ENCODE measurements at regions not wholly inside any gene's neighbourhood (a gene's known extent, or its start where the extent isn't known, plus 50 kb on each side); places are given as distances from the start of the nearest gene placed in this dataset.

DNA sequence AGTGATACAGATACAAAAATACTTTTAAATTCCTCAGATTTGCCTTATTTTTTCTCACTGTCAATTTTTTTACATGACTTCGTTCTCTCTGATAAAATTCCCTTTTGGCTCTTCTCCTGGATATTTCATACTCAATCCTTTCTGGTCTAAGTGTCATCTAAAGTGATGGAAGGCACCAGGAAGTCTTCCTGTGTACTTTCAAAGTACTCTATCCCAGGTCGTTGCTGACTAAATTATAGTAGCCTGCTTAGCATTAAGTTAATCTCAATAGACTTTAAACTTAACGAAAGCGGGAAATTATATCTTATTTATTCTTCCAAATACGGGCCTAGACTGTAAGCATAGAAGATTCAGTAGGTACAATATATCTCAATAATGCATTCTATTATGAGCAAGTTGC lies 67.8 kb downstream of the CASP12 start:
- FAIRE-seq, result no peak

DNA sequence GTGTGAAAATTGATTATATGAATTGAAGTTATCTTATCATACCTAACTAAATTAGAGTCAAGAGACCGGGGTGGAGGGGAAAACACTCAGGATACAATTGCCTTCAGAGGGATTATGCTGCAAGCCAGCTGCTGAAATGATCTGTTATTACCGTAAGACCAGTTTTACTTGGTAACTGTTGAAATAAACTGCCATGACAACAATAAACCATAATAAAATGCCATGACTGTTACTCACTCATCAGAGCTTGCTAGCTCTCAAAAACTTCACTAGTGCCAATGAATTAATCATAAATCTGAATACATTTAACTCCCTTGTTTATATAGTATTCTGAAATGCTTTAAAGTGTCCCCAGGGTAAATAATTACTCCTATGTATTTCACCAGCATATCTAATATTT lies 68.2 kb downstream of the CASP12 start:
- no peak for FAIRE-seq

- FAIRE-seq, result no peak
These were observed 71.5 kb downstream of the CASP12 start for GRCh38 chr11:104826772-104827171.

DNA sequence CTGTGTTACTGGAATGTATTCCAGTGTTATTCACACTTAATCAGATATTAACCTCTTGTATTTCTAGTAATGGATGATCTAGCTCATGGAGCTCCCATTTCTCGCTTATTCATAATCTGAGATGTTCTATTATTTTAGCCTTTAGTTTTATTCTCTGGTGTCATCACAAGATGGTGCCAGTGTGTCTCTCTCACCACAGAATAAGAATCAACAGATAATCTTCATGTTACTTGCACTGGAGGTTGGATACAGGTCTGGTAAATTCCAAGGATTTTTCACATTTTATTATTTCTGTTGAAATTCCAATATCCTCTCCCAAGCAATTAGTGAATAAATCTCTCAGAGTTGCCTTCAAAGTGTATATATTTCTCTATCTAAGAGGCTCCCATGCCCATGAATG lies 74.6 kb downstream of the CASP12 start:
- no peak for FAIRE-seq

GRCh38 chr11:104820431-104820830 lies 77.8 kb downstream of the CASP12 start:
- no peak for FAIRE-seq

- no peak for FAIRE-seq
These were observed 78.7 kb downstream of the CASP12 start for GRCh38 chr11:104819603-104820002.

DNA sequence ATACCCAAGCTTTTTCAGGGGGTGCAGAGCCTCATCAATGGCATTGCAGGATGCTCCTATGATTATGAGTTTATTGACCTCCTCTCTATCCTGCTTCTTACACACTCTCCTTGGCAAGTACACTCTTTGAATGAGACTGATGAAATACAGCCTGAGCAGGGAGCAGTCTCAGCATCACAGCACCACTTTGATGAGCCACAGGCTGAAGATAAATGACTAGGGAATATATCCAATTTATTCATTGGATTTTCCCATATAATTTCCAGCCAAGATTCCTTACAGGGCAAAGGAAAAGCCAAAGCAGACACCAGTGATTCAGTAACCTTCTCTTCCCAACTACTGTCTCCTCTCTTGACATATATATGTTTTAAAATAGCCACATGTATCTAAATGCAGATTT lies 79.2 kb downstream of the CASP12 start:
- FAIRE-seq, result no peak

GRCh38 chr11:104817973-104818372 lies 80.3 kb downstream of the CASP12 start:
- FAIRE-seq, result no peak

DNA sequence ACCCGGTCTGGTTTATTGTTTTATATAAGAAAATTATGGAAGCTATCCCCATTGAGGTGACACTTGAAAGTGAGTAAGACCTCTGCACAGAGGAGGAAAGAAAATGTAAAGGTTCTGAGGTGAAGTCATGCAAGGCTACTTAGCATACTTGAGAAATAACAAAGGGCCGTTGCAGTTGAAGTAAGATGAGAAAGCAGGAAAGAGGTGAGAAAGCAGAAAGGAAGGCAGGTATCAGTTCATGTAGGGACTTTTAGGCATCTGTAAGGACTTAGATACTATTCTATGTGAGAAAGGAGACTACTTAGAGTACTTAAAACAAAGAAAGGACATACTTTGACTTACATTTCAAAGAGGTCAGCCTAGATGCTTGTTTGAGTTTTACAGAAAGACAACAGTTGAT lies 84.7 kb downstream of the CASP12 start:
- FAIRE-seq, result no peak

- no peak for FAIRE-seq
These were observed 86.0 kb downstream of the CASP12 start for GRCh38 chr11:104812103-104812788.

DNA sequence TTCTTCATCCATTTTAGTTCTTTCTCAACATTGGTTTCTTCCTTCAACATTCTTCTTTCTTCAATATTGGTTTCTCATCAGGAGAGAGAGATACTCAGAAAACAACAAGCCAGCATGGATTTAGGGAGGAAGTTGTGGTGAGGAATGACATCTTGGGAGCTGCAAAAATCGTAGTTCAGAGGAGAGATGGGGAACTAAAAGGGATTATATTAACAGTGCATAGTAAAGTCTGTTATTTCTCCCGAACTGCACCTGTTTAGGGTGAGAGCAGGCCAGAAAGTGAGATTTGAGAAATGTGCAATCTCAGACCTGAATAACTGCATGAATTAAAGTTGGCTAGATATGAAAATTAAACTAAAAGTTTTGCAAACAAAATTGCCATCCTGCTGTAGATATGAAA lies 94.5 kb downstream of the CASP12 start:
- FAIRE-seq, result no peak

DNA sequence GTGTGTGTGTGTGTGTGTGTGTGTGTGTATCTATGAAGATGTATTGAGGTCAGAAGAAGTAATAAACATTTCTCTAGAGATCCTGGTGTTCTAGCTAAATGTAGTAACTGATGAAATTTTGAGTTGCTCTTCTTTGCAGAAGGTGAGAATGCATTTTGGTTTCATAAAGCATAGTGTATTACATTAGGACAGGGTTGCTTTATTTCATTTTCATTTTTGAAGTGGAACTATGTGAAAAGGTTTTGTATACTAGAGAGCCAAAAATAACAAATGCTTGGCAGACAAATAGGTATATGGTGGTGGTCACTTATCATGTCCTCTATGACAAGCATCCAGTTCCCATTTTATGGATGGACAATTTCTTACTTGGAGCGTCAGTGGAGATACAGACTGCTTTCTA lies 99.0 kb downstream of the CASP12 start:
- no peak for FAIRE-seq

DNA sequence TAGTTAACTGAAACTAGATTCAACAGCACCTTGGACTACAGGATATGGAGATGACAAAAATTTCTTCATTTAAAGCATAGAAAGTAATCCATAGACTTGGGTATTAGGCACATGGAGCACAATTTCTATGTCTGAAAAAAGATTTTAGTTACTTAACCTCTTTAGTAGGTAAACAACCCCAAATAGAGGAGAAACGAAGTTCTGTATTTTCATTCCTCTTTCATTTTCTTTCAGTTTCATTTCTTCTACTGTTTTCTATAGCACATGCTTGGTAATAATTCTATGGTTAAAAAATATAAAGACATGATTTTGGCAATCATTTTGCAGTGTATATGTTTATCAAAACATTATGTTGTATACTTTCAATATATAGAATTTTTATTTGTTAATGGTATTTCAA lies 99.5 kb downstream of the CASP12 start:
- FAIRE-seq, result no peak

DNA sequence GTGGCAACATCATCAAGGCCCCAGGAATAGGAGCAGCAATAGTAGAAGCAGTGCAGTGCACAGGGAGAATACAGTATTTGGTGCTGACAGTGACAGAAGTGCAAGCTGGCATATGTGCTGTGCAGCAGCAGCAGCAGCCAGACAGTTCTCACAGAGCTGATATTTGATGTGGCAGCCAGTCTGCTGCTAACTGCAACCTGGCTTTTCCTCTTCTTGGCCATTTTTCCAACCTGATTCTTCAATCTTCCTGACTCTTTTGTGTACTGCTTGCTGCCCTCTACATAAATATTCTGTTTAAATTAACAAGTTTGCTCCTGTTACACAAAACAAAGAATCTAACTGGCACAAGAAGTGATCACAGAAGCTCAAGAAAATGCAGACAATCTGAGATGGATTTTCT lies 102.0 kb downstream of the CASP12 start:
- no peak for FAIRE-seq

- FAIRE-seq, result no peak
These were observed 102.6 kb downstream of the CASP12 start for GRCh38 chr11:104795501-104796213.

DNA sequence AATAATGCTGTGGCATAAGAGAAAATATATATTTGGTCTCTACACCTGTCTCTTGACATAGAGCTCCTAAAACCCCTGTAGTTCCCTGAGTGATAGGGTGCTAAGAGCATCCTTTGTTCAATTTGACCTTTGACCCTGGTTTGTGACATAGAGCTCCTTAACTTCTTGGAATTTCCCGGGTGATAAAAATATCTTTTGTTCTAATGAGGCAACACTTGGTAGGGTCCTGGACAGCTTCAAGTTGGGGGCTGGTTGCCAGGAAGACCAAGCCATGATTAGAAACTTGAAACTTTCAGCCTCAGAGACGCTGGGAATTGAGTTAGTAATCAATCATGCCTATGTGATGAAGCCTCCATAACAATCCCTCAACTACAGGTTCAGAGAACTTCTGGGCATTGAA lies 105.4 kb downstream of the CASP12 start:
- FAIRE-seq, result no peak

DNA sequence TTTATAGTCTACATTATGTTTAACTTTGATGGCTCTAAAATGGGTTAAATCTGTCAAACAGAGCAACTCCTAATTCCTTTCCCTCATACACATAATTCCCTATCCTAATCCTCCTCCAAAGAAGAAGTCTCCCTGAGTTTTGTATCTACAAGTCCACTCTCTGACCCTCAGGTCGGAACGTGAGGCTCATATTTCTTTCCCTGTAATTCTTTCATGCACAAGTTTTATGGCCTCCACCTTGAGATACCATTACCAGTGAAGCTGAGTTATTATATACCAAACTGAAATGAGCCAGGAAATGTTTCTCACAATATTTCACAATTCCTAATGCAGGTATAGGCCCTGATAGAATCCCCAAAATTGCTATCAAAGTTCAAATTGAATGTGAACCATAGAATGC lies 106.4 kb downstream of the CASP12 start:
- no peak for FAIRE-seq

DNA sequence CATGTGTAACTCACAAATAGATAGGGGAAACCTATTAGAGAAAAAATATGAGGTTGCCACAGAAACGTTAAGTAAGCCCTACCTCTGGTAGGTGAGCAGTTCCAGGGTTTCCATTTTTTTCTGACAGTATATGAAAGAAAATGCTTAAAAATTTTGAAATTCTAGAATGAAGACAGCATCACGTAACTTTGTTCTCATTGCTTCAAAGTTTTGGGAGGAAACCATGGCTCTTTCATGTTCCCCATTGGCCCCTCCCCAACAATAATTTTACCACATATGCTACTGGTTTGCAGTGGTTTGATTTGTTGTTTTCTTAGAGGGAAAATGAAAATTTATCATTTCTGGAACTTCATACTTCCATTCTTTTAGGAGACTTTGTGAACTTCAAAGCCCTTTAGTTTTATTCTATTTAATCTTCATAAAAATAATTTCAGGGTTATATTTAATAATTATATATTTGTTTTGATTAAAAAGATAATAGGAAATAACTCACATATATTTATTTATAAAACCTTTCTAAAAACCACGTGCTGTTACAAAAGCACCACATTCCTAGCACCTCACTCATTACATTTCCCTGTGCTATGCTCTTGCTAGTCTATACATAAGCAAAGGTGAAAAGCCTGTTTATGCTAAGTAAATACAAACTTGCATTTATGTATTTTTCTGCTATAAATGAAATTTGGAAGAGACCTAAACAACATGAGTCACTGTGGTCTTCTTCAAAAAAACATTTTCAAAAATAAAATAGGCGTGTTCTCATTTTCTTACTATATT lies 113.4 kb downstream of the CASP12 start:
- FAIRE-seq, result no peak

DNA sequence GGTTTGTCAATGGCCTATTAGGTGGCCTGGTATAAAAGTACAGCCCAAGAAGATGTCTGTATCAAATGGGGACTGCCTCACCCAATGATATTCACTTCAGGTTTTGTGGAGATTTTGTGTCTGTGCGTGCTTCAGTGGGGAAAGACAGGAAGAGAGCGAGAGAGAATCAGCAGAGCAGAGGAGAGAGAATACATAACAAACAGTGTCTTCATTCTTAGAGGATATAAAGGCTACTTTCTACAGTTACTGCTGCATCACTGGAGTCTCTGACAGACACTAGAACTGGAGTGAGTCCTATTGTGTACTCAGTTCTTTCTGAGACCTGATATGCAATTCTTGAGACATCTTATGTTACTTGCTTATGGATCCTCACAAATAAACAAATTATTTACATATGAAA lies 115.0 kb downstream of the CASP12 start:
- no peak for FAIRE-seq

GRCh38 chr11:104782377-104782754 lies 115.9 kb downstream of the CASP12 start:
- no peak for FAIRE-seq

- FAIRE-seq, result no peak
These were observed 116.4 kb downstream of the CASP12 start for GRCh38 chr11:104781719-104782376.

GRCh38 chr11:104781037-104781436 lies 117.2 kb downstream of the CASP12 start:
- FAIRE-seq, result no peak

GRCh38 chr11:104776501-104777170 lies 121.6 kb downstream of the CASP12 start:
- FAIRE-seq, result no peak
